IMR-90 (cell line): ENCODE measurements at regions not wholly inside any gene's neighbourhood (a gene's known extent, or its start where the extent isn't known, plus 50 kb on each side); places are given as distances from the start of the nearest gene placed in this dataset.
"Not testable (repeated sequence)": the region's sequence is repeated elsewhere in the genome, so short reads cannot be mapped to it uniquely, and the experiment has no call there.

Experiments
- ATAC-seq: fragments of 200-7000 bp; cut with Tn5 transposase; 2 replicates; pipeline ENCODE4 v1.9.1; 2020; ENCODE audit warnings: low read depth, mild to moderate bottlenecking, moderate library complexity
- BruUV-seq: library from RNA; stranded (reverse); fragments of 400-500 nt; replicated peaks from 2 replicates; lab custom pipeline; 2021; lab: Mats Ljungman, UMichigan
- CTCF ChIA-PET: fragments of 300-600 bp; formaldehyde crosslinking; extraction: SDS; loops from one replicate; lab custom pipeline; 2021; ENCODE audit warnings: antibody characterized with exemption; lab: Yijun Ruan, JAX
- POLR2A ChIA-PET: fragments of 300-600 bp; sonication (Branson Sonifier 250); formaldehyde crosslinking; loops from one replicate; lab custom pipeline; 2022; ENCODE audit warnings: antibody characterized with exemption; ENCODE audit not compliant: unreplicated experiment; lab: Charles Lee
- DNase-seq: peaks from one replicate; pipeline ENCODE4 v3.0.0; 2013
- H2AFZ ChIP-seq: replicated peaks from 2 replicates; pipeline ENCODE3; 2013; ENCODE audit warnings: low read length, mild to moderate bottlenecking; ENCODE audit not compliant: poor library complexity
- H2AK5ac ChIP-seq: 2 replicates; pipeline ENCODE4 v1.6.1; 2013; ENCODE audit warnings: low read depth, low read length, inconsistent platforms
- H2AK9ac ChIP-seq: replicated peaks from 2 replicates; pipeline ENCODE3; 2013; ENCODE audit warnings: mild to moderate bottlenecking, low read depth, low read length, moderate library complexity; ENCODE audit not compliant: poor library complexity
- H2BK120ac ChIP-seq: 2 replicates; pipeline ENCODE4 v1.6.1; 2013; ENCODE audit warnings: low read depth, low read length, inconsistent platforms
- H2BK15ac ChIP-seq: 3 replicates; pipeline ENCODE4 v1.6.1; 2013; ENCODE audit warnings: low read depth, low read length, inconsistent platforms
- H2BK20ac ChIP-seq: 2 replicates; pipeline ENCODE4 v1.6.1; 2013; ENCODE audit warnings: low read depth, mild to moderate bottlenecking, inconsistent platforms, low read length, moderate library complexity
- H2BK5ac ChIP-seq: 2 replicates; pipeline ENCODE4 v1.6.1; 2013; ENCODE audit warnings: mild to moderate bottlenecking, low read depth, low read length, inconsistent platforms; ENCODE audit not compliant: poor library complexity, severe bottlenecking
- H3K14ac ChIP-seq: replicated peaks from 2 replicates; pipeline ENCODE4 v1.6.1; 2013; ENCODE audit warnings: low read depth, low read length, inconsistent platforms
- H3K18ac ChIP-seq: 2 replicates; pipeline ENCODE4 v1.6.1; 2013; ENCODE audit warnings: low read depth, low read length, control low read depth
- H3K23ac ChIP-seq: 2 replicates; pipeline ENCODE4 v1.6.1; 2013; ENCODE audit warnings: low read depth, low read length, inconsistent platforms
- H3K27ac ChIP-seq: 2 replicates; pipeline ENCODE4 v1.5.1; 2013; ENCODE audit warnings: mild to moderate bottlenecking, control low read depth, low read length; ENCODE audit not compliant: insufficient read depth
- H3K27me3 ChIP-seq: 2 replicates; pipeline ENCODE4 v1.6.1; 2013; ENCODE audit warnings: low read length; ENCODE audit not compliant: control insufficient read depth, insufficient read depth
- H3K36me3 ChIP-seq: 2 replicates; pipeline ENCODE4 v1.6.1; 2013; ENCODE audit warnings: low read length, mixed read lengths; ENCODE audit not compliant: control insufficient read depth, insufficient read depth
- H3K4ac ChIP-seq: 2 replicates; pipeline ENCODE4 v1.6.1; 2013; ENCODE audit warnings: low read depth, low read length, inconsistent platforms
- H3K4me1 ChIP-seq: 2 replicates; pipeline ENCODE4 v1.6.1; 2013; ENCODE audit warnings: low read length, mixed read lengths; ENCODE audit not compliant: control insufficient read depth, insufficient read depth
- H3K4me2 ChIP-seq: 2 replicates; pipeline ENCODE4 v1.6.1; 2013; ENCODE audit warnings: low read depth, mild to moderate bottlenecking, control low read depth, low read length, moderate library complexity
- H3K4me3 ChIP-seq: 2 replicates; pipeline ENCODE4 v1.5.1; 2013; ENCODE audit warnings: low read depth, mild to moderate bottlenecking, control low read depth, low read length, moderate library complexity; ENCODE audit not compliant: insufficient read depth
- H3K56ac ChIP-seq: 2 replicates; pipeline ENCODE4 v1.6.1; 2013; ENCODE audit warnings: low read length, inconsistent platforms; ENCODE audit not compliant: insufficient read depth; ENCODE audit errors: extremely low read depth
- H3K79me1 ChIP-seq, 2 experiments: 2 replicates each; pipeline ENCODE4 v1.6.1; 2013; ENCODE audit warnings: low read length in 2 of 2, inconsistent platforms in 1 of 2, low read depth in 1 of 2
- H3K9ac ChIP-seq: 2 replicates; pipeline ENCODE4 v1.6.1; 2013; ENCODE audit warnings: low read depth, low read length, control low read depth
- H3K9me1 ChIP-seq: 2 replicates; pipeline ENCODE4 v1.6.1; 2013; ENCODE audit warnings: low read length, inconsistent platforms; ENCODE audit not compliant: insufficient read depth
- H3K9me3 ChIP-seq: 2 replicates; pipeline ENCODE4 v1.6.1; 2013; ENCODE audit warnings: low read length; ENCODE audit not compliant: control insufficient read depth, insufficient read depth
- H4K20me1 ChIP-seq: 2 replicates; pipeline ENCODE4 v1.6.1; 2013; ENCODE audit warnings: low read length, inconsistent platforms; ENCODE audit not compliant: insufficient read depth
- H4K5ac ChIP-seq: 2 replicates; pipeline ENCODE4 v1.6.1; 2013; ENCODE audit warnings: mild to moderate bottlenecking, low read depth, low read length, control low read depth
- H4K8ac ChIP-seq, 2 experiments: 2 replicates each; pipeline ENCODE4 v1.6.1; 2013; ENCODE audit warnings: low read depth in 2 of 2, low read length in 2 of 2, control low read depth in 1 of 2, inconsistent platforms in 1 of 2
- H4K91ac ChIP-seq: 2 replicates; pipeline ENCODE4 v1.6.1; 2013; ENCODE audit warnings: low read depth, low read length, inconsistent platforms; ENCODE audit not compliant: insufficient read depth
- WGBS, 2 experiments: methylation state at CpG; one replicate each; pipeline versions ENCODE4 v1.1.5 to v1.1.7; 2013; ENCODE audit warnings: missing lambda C conversion rate in 2 of 2; ENCODE audit not compliant: insufficient read length in 1 of 2; ENCODE audit errors: extremely low coverage in 2 of 2; 5-methylcytosine and 5-hydroxymethylcytosine counted together
- dilution Hi-C: fragments of 300-500 bp; cut with HindIII; formaldehyde crosslinking; loops from one replicate; pipeline ENCODE4 v1.14.3; 2018; ENCODE audit warnings: low sequenced_read_pairs; ENCODE audit not compliant: unreplicated experiment
- in situ Hi-C: fragments of 300-500 bp; cut with MboI; formaldehyde crosslinking; loops from 3 replicates; pipeline ENCODE4 v1.14.3; 2019; ENCODE audit warnings: low sequenced_read_pairs, inconsistent platforms, mixed read lengths
- intact Hi-C: fragments of 100-400 bp; cut with micrococcal nuclease; formaldehyde crosslinking; loops from 2 replicates; pipeline ENCODE4 v1.10.0; 2022

GRCh38 chr2:167781629-167782028 lies 465.8 kb downstream of the STK39 start:
- H3K4ac ChIP-seq, H4K20me1 ChIP-seq, H4K8ac ChIP-seq, H3K14ac ChIP-seq, H3K9ac ChIP-seq, H2AK9ac ChIP-seq, H3K4me1 ChIP-seq, POLR2A ChIA-PET, H2BK15ac ChIP-seq, dilution Hi-C loops, H3K18ac ChIP-seq, H2BK5ac ChIP-seq, intact Hi-C loops, H3K56ac ChIP-seq, H2AFZ ChIP-seq, H3K4me2 ChIP-seq, DNase-seq, H3K9me3 ChIP-seq, H2AK5ac ChIP-seq, H3K36me3 ChIP-seq, in situ Hi-C loops, H3K23ac ChIP-seq, H3K9me1 ChIP-seq, H3K79me1 ChIP-seq, H4K91ac ChIP-seq, H3K27ac ChIP-seq, H2BK20ac ChIP-seq, H3K4me3 ChIP-seq, H3K27me3 ChIP-seq, H4K5ac ChIP-seq, BruUV-seq, ATAC-seq, H2BK120ac ChIP-seq: not testable (repeated sequence)
- 100% methylated on average over 6 of the region's 8 CpGs; no CpG with 5 or more reads in 1 of the 2 experiments for WGBS, 2 experiments
- CTCF ChIA-PET: interaction anchor here (1.4 kb wide), 1 partner anchor 8 kb away, joined by 3 read pairs; no protein-coding TSS in a partner anchor
